Neural cell (in vitro differentiated cells): ENCODE measurements at regions not wholly inside any gene's neighbourhood (a gene's known extent, or its start where the extent isn't known, plus 50 kb on each side); places are given as distances from the start of the nearest gene placed in this dataset.

Experiments
- CTCF ChIP-seq: fragments of 450-650 bp; IDR thresholded peaks from 2 replicates; pipeline ENCODE4 v1.5.1; 2014; ENCODE audit warnings: antibody characterized with exemption, mild to moderate bottlenecking, moderate library complexity; ENCODE audit not compliant: poor library complexity, severe bottlenecking
- EZH2 ChIP-seq: fragments of 200-600, 300-800 bp; shearing (Covaris generic), sonication (generic); IDR thresholded peaks from 2 replicates; pipeline ENCODE4 v1.6.1; 2014; ENCODE audit warnings: antibody characterized with exemption, low read length, borderline replicate concordance, mild to moderate bottlenecking; ENCODE audit not compliant: insufficient read depth, poor library complexity, severe bottlenecking
- MXI1 ChIP-seq: fragments of 450-650 bp; conservative IDR thresholded peaks from 2 replicates; pipeline ENCODE4 v1.6.1; 2014; ENCODE audit warnings: antibody characterized with exemption, mild to moderate bottlenecking; ENCODE audit not compliant: poor library complexity, severe bottlenecking

GRCh38 chr3:153247331-153248330, 85.6 kb downstream of the RAP2B start:
- no peak for TF ChIP-seq EZH2
- TF ChIP-seq CTCF = no peak
- TF ChIP-seq MXI1 = no peak
